Osteoblast (primary cell): ENCODE measurements at regions not wholly inside any gene's neighbourhood (a gene's known extent, or its start where the extent isn't known, plus 50 kb on each side); places are given as distances from the start of the nearest gene placed in this dataset.

Experiments
- DNase-seq: peaks from one replicate; pipeline ENCODE4 v3.0.0; 2011; ENCODE audit warnings: low spot score, mixed read lengths; ENCODE audit not compliant: insufficient read length; ENCODE audit errors: missing footprints
- H2AFZ ChIP-seq: 2 replicates; pipeline ENCODE4 v1.6.0; 2011; ENCODE audit warnings: mild to moderate bottlenecking, low read length
- H3K27ac ChIP-seq: 2 replicates; pipeline ENCODE4 v1.5.1; 2011; ENCODE audit warnings: mild to moderate bottlenecking, low read depth, low read length, moderate library complexity
- H3K27me3 ChIP-seq: 2 replicates; pipeline ENCODE4 v1.6.0; 2012; ENCODE audit warnings: mild to moderate bottlenecking, control low read depth, inconsistent platforms, low read length, moderate library complexity; ENCODE audit not compliant: insufficient read depth
- H3K36me3 ChIP-seq: 2 replicates; pipeline ENCODE4 v1.5.1; 2011; ENCODE audit warnings: mild to moderate bottlenecking, low read length, control low read depth, moderate library complexity; ENCODE audit not compliant: insufficient read depth
- H3K4me1 ChIP-seq: 2 replicates; pipeline ENCODE4 v1.5.1; 2011; ENCODE audit warnings: mild to moderate bottlenecking, low read length, control low read depth, moderate library complexity; ENCODE audit not compliant: insufficient read depth
- H3K4me2 ChIP-seq: 2 replicates; pipeline ENCODE4 v1.6.0; 2011; ENCODE audit warnings: mild to moderate bottlenecking, low read length; ENCODE audit not compliant: insufficient read depth
- H3K4me3 ChIP-seq: fragments of 200-600 bp; sonication (generic); 3 replicates; pipeline ENCODE4 v1.5.1; 2012; ENCODE audit warnings: mild to moderate bottlenecking, low read length, inconsistent platforms; ENCODE audit not compliant: insufficient read depth
- H3K79me2 ChIP-seq: 2 replicates; pipeline ENCODE4 v1.6.0; 2012; ENCODE audit warnings: mild to moderate bottlenecking, low read length, control low read depth, inconsistent platforms; ENCODE audit not compliant: insufficient read depth
- H3K9me3 ChIP-seq: 2 replicates; pipeline ENCODE4 v1.5.1; 2011; ENCODE audit warnings: low read depth, low read length, control low read depth
- H4K20me1 ChIP-seq: 2 replicates; pipeline ENCODE4 v1.6.0; 2012; ENCODE audit warnings: mild to moderate bottlenecking, low read length, control low read depth; ENCODE audit not compliant: insufficient read depth
- CTCF ChIP-seq: IDR thresholded peaks from 2 replicates; pipeline ENCODE4 v1.5.1; 2011; ENCODE audit warnings: mild to moderate bottlenecking, low read depth, low read length, moderate library complexity; ENCODE audit errors: extremely low read depth

GRCh38 chr10:26914898-26915297 lies 54.1 kb upstream of the ABI1 start:
- no peaks in the 10 kb centered on the region for H3K36me3 ChIP-seq
- DNase-seq: no peak
- no peak overlapping the region for H3K27ac ChIP-seq
- TF ChIP-seq CTCF: no peak
- H3K79me2 ChIP-seq: no peaks in the 10 kb centered on the region
- no peak overlapping the region for H2AFZ ChIP-seq
- no peak overlapping the region for H3K4me3 ChIP-seq
- no peaks in the 10 kb centered on the region for H3K4me1 ChIP-seq
- H4K20me1 ChIP-seq: no peaks in the 10 kb centered on the region
- no peaks in the 10 kb centered on the region for H3K9me3 ChIP-seq
- H3K4me2 ChIP-seq: no peak overlapping the region
- H3K27me3 ChIP-seq: no peaks in the 10 kb centered on the region

DNA sequence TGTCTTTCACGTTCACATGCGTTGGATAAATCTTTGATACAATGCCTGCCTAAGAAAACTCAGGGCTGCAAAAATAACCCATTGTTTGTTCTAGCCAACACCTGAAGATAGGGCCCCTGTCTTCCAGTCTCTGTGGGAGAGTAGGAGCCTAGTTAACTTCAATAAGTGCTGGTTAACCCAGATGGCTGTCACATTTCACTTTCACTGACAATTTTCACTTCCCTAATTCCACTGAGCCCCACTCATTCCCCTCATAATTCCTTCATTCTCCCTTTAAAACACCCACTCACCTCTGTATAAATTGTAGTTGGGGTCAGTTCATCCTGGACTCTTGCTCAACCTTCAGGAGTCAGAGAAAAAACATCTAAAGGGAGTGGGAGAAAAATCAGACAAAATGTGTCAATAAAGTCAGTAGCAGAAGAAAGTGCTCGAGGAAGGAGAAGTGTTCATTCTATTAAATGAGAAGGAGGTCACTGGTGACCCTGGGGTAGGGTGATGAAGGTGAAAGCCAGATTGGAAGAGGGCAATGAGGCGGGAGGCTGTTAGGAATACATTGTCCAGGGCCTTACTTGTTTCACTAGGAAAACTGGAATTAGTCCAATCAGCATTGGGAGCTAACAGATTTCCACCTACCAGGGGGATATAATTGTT lies 51.2 kb upstream of the ABI1 start:
- no peak for DNase-seq
- Histone ChIP-seq H3K4me3 (no peak overlapping the region), H3K79me2 (no peaks in the 10 kb centered on the region), H2AFZ (no peak overlapping the region), H3K4me2 (no peak overlapping the region), H3K27me3 (no peaks in the 10 kb centered on the region), H3K9me3 (no peaks in the 10 kb centered on the region), H3K36me3 (no peaks in the 10 kb centered on the region), H3K27ac (no peak overlapping the region), H3K4me1 (no peaks in the 10 kb centered on the region), H4K20me1 (no peaks in the 10 kb centered on the region)
- TF ChIP-seq CTCF: no peak
